ENCODE measurements at regions not wholly inside any gene's neighbourhood (a gene's known extent, or its start where the extent isn't known, plus 50 kb on each side); places are given as distances from the start of the nearest gene placed in this dataset.

DNA sequence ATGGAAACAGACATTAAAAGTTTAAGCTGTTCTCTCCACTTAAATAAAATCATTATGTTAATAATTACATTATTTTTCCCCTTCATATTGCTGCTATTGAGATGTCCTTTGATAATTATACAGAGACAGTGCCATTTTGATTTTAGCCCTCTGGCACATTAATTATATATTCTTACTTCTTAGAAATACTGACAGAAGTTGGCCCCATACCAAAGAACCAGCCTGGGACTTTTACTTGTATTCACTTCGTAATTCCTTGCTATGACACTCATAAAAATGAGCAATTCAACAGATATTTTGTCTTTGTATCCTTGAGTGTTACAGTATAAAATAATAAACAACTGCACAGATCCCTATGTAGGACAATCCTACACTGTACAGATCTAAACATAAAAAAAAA, 743.7 kb downstream of the TBC1D32 start:
- Mint-ChIP-seq H3K4me1 (ENCODE audit: low read depth) (no peaks in the 10 kb centered on the region), H3K9me3 (no peaks in the 10 kb centered on the region), H3K36me3 (ENCODE audit: low read depth) (no peaks in the 10 kb centered on the region), H3K27ac (no peak overlapping the region), H3K4me3 (no peak overlapping the region), H3K27me3 (no peaks in the 10 kb centered on the region)
- DNase-seq = no peak

DNA sequence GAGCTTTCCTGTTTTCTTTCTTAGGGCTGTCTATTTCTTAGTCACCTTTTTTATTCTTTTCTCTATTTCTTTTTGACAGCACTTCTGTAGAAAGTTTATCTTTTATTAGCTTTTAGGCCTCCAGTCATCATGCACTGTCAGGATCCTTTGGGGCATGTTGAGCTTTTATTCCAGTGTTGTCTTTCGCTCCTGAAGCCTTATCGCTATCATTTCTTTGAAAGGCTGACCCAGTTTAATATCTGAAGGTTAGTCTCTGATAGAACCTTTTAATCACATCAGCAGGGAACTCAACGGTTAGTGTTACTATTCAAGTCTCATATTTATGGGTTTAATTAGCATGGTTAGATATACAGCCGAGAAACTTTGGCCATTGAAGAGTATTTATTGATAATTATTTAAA, 745.9 kb downstream of the TBC1D32 start:
- Mint-ChIP-seq H3K9me3 (no peaks in the 10 kb centered on the region), H3K4me3 (no peak overlapping the region), H3K27me3 (no peaks in the 10 kb centered on the region), H3K27ac (no peak overlapping the region), H3K4me1 (ENCODE audit: low read depth) (no peaks in the 10 kb centered on the region), H3K36me3 (ENCODE audit: low read depth) (no peaks in the 10 kb centered on the region)
- no peak for DNase-seq

GRCh38 chr6:120587381-120587780, 746.9 kb downstream of the TBC1D32 start:
- Mint-ChIP-seq H3K27ac (no peak overlapping the region), H3K36me3 (ENCODE audit: low read depth) (no peaks in the 10 kb centered on the region), H3K9me3 (peaks cover 6% of the 10 kb centered on the region), H3K27me3 (no peaks in the 10 kb centered on the region), H3K4me3 (no peak overlapping the region), H3K4me1 (ENCODE audit: low read depth) (no peaks in the 10 kb centered on the region)
- no peak for DNase-seq

GRCh38 chr6:120584111-120584760, 750.0 kb downstream of the TBC1D32 start:
- Mint-ChIP-seq H3K4me3 (no peak overlapping the region), H3K27me3 (no peaks in the 10 kb centered on the region), H3K4me1 (ENCODE audit: low read depth) (no peaks in the 10 kb centered on the region), H3K9me3 (peaks cover 10% of the 10 kb centered on the region), H3K36me3 (ENCODE audit: low read depth) (no peaks in the 10 kb centered on the region), H3K27ac (no peak overlapping the region)
- no peak for DNase-seq

DNA sequence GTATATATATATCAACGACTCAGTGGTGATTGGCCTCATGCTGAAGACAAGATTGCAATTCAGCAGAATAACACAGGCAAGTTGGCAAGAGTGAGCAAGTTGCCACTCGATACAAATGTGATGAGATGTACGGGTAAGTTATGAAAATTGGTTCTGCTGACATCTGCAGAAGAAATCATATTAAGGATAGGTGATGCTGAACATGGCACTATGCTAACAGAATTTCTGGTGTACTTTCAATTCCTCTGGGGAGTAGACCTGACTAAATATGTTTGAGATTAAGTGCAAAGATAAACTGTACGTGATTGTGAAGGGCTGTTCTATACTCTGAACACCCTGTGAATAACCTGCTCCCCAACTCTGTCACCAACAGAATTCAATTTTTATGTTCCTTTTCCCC, 758.2 kb downstream of the TBC1D32 start:
- Mint-ChIP-seq H3K36me3 (ENCODE audit: low read depth) (no peaks in the 10 kb centered on the region), H3K4me3 (no peak overlapping the region), H3K4me1 (ENCODE audit: low read depth) (no peaks in the 10 kb centered on the region), H3K27ac (no peak overlapping the region), H3K27me3 (no peaks in the 10 kb centered on the region), H3K9me3 (no peaks in the 10 kb centered on the region)
- DNase-seq = no peak

DNA sequence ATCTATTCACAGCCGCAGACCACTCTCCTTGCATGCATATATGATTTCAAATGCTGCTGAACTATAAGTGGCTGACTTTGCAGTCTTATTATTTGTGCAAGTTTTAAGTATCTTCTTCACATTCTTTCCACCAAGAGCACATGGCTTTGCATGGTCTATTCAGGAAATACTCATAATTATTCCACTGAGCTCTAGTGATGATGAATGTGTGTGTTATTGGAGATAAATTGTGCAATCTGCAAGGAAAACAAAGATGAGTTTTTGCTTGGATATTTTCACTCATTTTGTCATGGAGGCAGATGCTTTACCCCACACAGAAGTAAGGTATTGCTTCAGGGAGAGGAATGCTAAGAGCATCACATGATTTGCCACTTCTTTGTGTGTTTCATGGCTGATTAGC, 764.6 kb downstream of the TBC1D32 start:
- no peaks in the 10 kb centered on the region for H3K4me1 Mint-ChIP-seq (ENCODE audit: low read depth)
- no peak for DNase-seq
- H3K27ac Mint-ChIP-seq = no peak overlapping the region
- peaks cover 2% of the 10 kb centered on the region for H3K9me3 Mint-ChIP-seq
- H3K27me3 Mint-ChIP-seq = no peaks in the 10 kb centered on the region
- no peak overlapping the region for H3K4me3 Mint-ChIP-seq
- H3K36me3 Mint-ChIP-seq (ENCODE audit: low read depth) = no peaks in the 10 kb centered on the region

GRCh38 chr6:120564779-120565178, 769.5 kb downstream of the TBC1D32 start:
- peaks cover 2% of the 10 kb centered on the region for H3K9me3 Mint-ChIP-seq
- no peaks in the 10 kb centered on the region for H3K27me3 Mint-ChIP-seq
- no peak overlapping the region for H3K4me3 Mint-ChIP-seq
- H3K27ac Mint-ChIP-seq = no peak overlapping the region
- no peaks in the 10 kb centered on the region for H3K36me3 Mint-ChIP-seq (ENCODE audit: low read depth)
- no peaks in the 10 kb centered on the region for H3K4me1 Mint-ChIP-seq (ENCODE audit: low read depth)
- DNase-seq = no peak

DNA sequence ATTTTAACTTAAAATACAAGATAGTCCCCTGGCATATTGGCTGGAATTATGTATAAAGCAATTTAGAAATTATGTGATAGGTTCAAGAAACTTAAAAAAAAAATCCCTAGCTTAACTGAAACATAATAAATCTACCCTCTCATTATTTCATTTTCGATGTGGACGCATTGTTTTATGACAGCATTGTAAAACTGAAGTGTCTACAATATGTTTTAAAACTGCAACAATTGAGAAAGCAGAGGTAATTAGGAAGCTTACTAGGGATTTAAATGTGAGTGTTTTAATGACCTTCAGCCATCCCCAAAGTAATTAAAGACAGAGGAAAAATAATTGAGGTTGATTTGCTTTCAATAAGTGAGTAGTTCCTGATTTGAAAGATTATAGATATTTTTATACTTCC, 776.0 kb downstream of the TBC1D32 start:
- Mint-ChIP-seq H3K4me1 (ENCODE audit: low read depth) (no peaks in the 10 kb centered on the region), H3K27ac (no peak overlapping the region), H3K4me3 (no peak overlapping the region), H3K27me3 (no peaks in the 10 kb centered on the region), H3K36me3 (ENCODE audit: low read depth) (no peaks in the 10 kb centered on the region), H3K9me3 (no peaks in the 10 kb centered on the region)
- no peak for DNase-seq

GRCh38 chr6:120557554-120557953, 776.7 kb downstream of the TBC1D32 start:
- no peaks in the 10 kb centered on the region for H3K9me3 Mint-ChIP-seq
- no peak overlapping the region for H3K27ac Mint-ChIP-seq
- no peaks in the 10 kb centered on the region for H3K36me3 Mint-ChIP-seq (ENCODE audit: low read depth)
- no peaks in the 10 kb centered on the region for H3K4me1 Mint-ChIP-seq (ENCODE audit: low read depth)
- no peak for DNase-seq
- H3K4me3 Mint-ChIP-seq = no peak overlapping the region
- H3K27me3 Mint-ChIP-seq = no peaks in the 10 kb centered on the region

DNA sequence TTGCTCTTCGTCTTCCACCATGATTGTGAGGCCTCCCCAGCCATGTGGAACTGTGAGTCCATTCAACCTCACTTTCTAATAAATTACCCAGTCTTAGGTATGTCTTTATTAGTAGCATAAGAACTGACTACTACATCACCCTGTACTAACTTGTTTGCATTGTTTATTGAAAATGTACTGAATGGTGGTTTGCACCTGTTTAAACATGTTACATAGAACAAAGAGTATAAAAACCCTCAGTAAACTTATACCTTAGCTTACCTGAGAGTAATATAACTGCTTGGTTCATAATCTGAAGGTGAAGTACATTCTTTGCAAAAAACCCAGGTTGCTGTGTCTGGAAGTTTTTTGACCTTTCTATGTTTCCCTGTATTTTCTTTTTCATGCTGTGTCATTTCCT, 777.8 kb downstream of the TBC1D32 start:
- no peaks in the 10 kb centered on the region for H3K9me3 Mint-ChIP-seq
- no peak for DNase-seq
- no peak overlapping the region for H3K27ac Mint-ChIP-seq
- H3K4me1 Mint-ChIP-seq (ENCODE audit: low read depth) = no peaks in the 10 kb centered on the region
- H3K4me3 Mint-ChIP-seq = no peak overlapping the region
- no peaks in the 10 kb centered on the region for H3K36me3 Mint-ChIP-seq (ENCODE audit: low read depth)
- no peaks in the 10 kb centered on the region for H3K27me3 Mint-ChIP-seq

GRCh38 chr6:120553353-120553752, 780.9 kb downstream of the TBC1D32 start:
- DNase-seq = no peak
- no peaks in the 10 kb centered on the region for H3K9me3 Mint-ChIP-seq
- no peak overlapping the region for H3K27ac Mint-ChIP-seq
- no peaks in the 10 kb centered on the region for H3K36me3 Mint-ChIP-seq (ENCODE audit: low read depth)
- H3K27me3 Mint-ChIP-seq = no peaks in the 10 kb centered on the region
- no peak overlapping the region for H3K4me3 Mint-ChIP-seq
- H3K4me1 Mint-ChIP-seq (ENCODE audit: low read depth) = no peaks in the 10 kb centered on the region

GRCh38 chr6:120545353-120545752, 788.9 kb downstream of the TBC1D32 start:
- no peaks in the 10 kb centered on the region for H3K4me1 Mint-ChIP-seq (ENCODE audit: low read depth)
- no peak overlapping the region for H3K27ac Mint-ChIP-seq
- no peak overlapping the region for H3K4me3 Mint-ChIP-seq
- no peaks in the 10 kb centered on the region for H3K27me3 Mint-ChIP-seq
- H3K36me3 Mint-ChIP-seq (ENCODE audit: low read depth) = no peaks in the 10 kb centered on the region
- DNase-seq = no peak
- H3K9me3 Mint-ChIP-seq = no peaks in the 10 kb centered on the region

DNA sequence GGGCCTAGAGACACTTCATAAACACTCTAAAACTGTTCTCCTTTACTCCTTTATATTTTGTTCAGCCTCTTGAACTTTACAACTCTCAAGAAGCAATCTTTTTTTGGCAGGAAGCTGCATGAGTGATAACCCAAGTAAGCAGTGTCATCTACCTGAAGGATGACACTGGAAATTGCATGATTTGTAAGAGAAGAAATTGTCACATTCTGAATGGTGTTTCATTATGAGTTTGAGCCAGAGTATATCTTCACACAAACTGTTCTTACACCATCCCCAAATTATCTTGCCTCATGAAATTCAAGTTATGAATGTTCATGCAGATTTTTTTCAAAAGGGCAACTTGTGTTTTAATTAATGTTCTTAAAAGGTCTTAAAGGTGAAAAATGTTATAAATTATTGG, 799.3 kb downstream of the TBC1D32 start:
- Mint-ChIP-seq H3K36me3 (ENCODE audit: low read depth) (no peaks in the 10 kb centered on the region), H3K27me3 (no peaks in the 10 kb centered on the region), H3K4me3 (no peak overlapping the region), H3K27ac (no peak overlapping the region), H3K9me3 (peaks cover 3% of the 10 kb centered on the region), H3K4me1 (ENCODE audit: low read depth) (no peaks in the 10 kb centered on the region)
- DNase-seq = no peak

DNA sequence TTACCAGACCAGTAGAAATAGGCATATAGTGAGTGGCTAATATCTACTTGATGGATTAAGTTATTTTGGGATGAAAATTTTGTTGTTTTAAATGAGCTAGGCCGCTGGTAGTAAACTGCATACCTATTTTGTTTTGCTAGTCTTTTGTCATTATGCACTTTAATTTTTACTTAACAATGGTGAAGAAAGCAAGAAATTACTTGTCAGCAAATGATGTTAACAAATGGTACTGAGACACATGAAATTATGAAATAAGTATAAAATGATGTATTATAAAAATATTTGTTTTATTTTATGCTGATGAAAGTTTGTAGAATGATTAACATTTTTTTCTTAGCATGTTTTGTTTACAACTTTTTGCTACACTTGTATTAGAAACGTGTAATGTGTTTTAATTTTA, 807.7 kb downstream of the TBC1D32 start:
- no peaks in the 10 kb centered on the region for H3K36me3 Mint-ChIP-seq (ENCODE audit: low read depth)
- no peak overlapping the region for H3K4me3 Mint-ChIP-seq
- DNase-seq = no peak
- H3K27ac Mint-ChIP-seq = no peak overlapping the region
- no peaks in the 10 kb centered on the region for H3K27me3 Mint-ChIP-seq
- H3K9me3 Mint-ChIP-seq = peaks cover 3% of the 10 kb centered on the region
- no peaks in the 10 kb centered on the region for H3K4me1 Mint-ChIP-seq (ENCODE audit: low read depth)

DNA sequence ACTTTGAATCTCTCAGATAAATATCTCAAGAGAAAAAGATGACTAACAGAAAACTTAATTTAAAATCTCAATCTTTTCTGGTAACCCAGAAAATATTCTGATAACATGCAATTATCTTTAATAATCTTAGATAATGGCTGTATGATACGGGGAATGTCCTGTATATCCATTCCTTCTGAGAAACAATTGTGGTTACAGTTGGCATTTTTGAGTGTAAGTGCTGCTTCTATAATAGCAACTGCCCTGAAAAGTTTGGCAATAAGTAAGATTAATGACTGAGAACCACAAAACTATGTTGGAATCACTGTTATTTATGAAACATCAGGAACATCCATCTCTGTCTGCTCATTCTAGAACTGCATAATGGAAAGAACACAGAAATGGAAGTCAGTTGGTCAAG, 819.7 kb downstream of the TBC1D32 start:
- Mint-ChIP-seq H3K9me3 (peaks cover 13% of the 10 kb centered on the region), H3K27me3 (no peaks in the 10 kb centered on the region), H3K4me3 (no peak overlapping the region), H3K27ac (no peak overlapping the region), H3K4me1 (ENCODE audit: low read depth) (no peaks in the 10 kb centered on the region), H3K36me3 (ENCODE audit: low read depth) (no peaks in the 10 kb centered on the region)
- DNase-seq = no peak

GRCh38 chr6:120511712-120512111, 822.6 kb downstream of the TBC1D32 start:
- no peak for DNase-seq
- Mint-ChIP-seq H3K4me3 (no peak overlapping the region), H3K4me1 (ENCODE audit: low read depth) (no peaks in the 10 kb centered on the region), H3K36me3 (ENCODE audit: low read depth) (no peaks in the 10 kb centered on the region), H3K9me3 (peaks cover 10% of the 10 kb centered on the region), H3K27ac (no peak overlapping the region), H3K27me3 (no peaks in the 10 kb centered on the region)
